ENCODE measurements at regions not wholly inside any gene's neighbourhood (a gene's known extent, or its start where the extent isn't known, plus 50 kb on each side); places are given as distances from the start of the nearest gene placed in this dataset.

GRCh38 chr18:22471546-22472131 lies 53.9 kb upstream of the CTAGE1 start:
- no peak for DNase-seq
- intact Hi-C loops (cut with DNase I) = no loop called here
- no peak for TF ChIP-seq CTCF (IDR thresholded peaks at IDR 0.05)
- H3K4me3 ChIP-seq = no peak overlapping the region
- peak; percentile 65 to 74 for ATAC-seq
- H3K27me3 ChIP-seq (ENCODE audit: low read depth) = no peaks in the 10 kb centered on the region
- H3K9me3 ChIP-seq = no peaks in the 10 kb centered on the region
- H3K27ac ChIP-seq = peak overlapping the region; percentile 70
- no peaks in the 10 kb centered on the region for H3K36me3 ChIP-seq
- peaks cover 52% of the 10 kb centered on the region for H3K4me1 ChIP-seq

GRCh38 chr18:22473366-22473765 lies 55.7 kb upstream of the CTAGE1 start:
- ATAC-seq = no peak
- Histone ChIP-seq H3K9me3 (no peaks in the 10 kb centered on the region), H3K4me3 (no peak overlapping the region), H3K4me1 (peaks cover 38% of the 10 kb centered on the region), H3K36me3 (no peaks in the 10 kb centered on the region), H3K27ac (no peak overlapping the region), H3K27me3 (ENCODE audit: low read depth) (no peaks in the 10 kb centered on the region)
- DNase-seq = no peak
- no peak for TF ChIP-seq CTCF (IDR thresholded peaks at IDR 0.05)
- intact Hi-C loops (cut with DNase I) = no loop called here

- intact Hi-C loops (cut with DNase I) = no loop called here
- TF ChIP-seq CTCF (IDR thresholded peaks at IDR 0.05) = no peak
- no peak overlapping the region for H3K27ac ChIP-seq
- no peak for ATAC-seq
- H3K36me3 ChIP-seq = no peaks in the 10 kb centered on the region
- no peaks in the 10 kb centered on the region for H3K9me3 ChIP-seq
- no peak for DNase-seq
- H3K4me1 ChIP-seq = peaks cover 24% of the 10 kb centered on the region
- no peaks in the 10 kb centered on the region for H3K27me3 ChIP-seq (ENCODE audit: low read depth)
- H3K4me3 ChIP-seq = no peak overlapping the region
These were observed 57.8 kb upstream of the CTAGE1 start for GRCh38 chr18:22475426-22476100.

- no peaks in the 10 kb centered on the region for H3K9me3 ChIP-seq
- TF ChIP-seq CTCF (IDR thresholded peaks at IDR 0.05) = no peak
- ATAC-seq (no peak), DNase-seq (no peak)
- H3K27me3 ChIP-seq (ENCODE audit: low read depth) = no peaks in the 10 kb centered on the region
- no peak overlapping the region for H3K4me3 ChIP-seq
- no peaks in the 10 kb centered on the region for H3K36me3 ChIP-seq
- H3K27ac ChIP-seq = no peak overlapping the region
- intact Hi-C loops (cut with DNase I) = no loop called here
- peaks cover 7% of the 10 kb centered on the region for H3K4me1 ChIP-seq
These were observed 59.5 kb upstream of the CTAGE1 start for GRCh38 chr18:22477222-22477621.

- TF ChIP-seq CTCF (IDR thresholded peaks at IDR 0.05) = no peak
- no peak for ATAC-seq
- Histone ChIP-seq H3K36me3 (no peaks in the 10 kb centered on the region), H3K27me3 (ENCODE audit: low read depth) (no peaks in the 10 kb centered on the region), H3K4me3 (no peak overlapping the region), H3K4me1 (no peaks in the 10 kb centered on the region), H3K27ac (no peak overlapping the region), H3K9me3 (no peaks in the 10 kb centered on the region)
- DNase-seq = no peak
- intact Hi-C loops (cut with DNase I) = no loop called here
These were observed 65.2 kb upstream of the CTAGE1 start for GRCh38 chr18:22482948-22483347.
